OCI-LY1 (cell line): ENCODE measurements at regions not wholly inside any gene's neighbourhood (a gene's known extent, or its start where the extent isn't known, plus 50 kb on each side); places are given as distances from the start of the nearest gene placed in this dataset.
"Not testable (repeated sequence)": the region's sequence is repeated elsewhere in the genome, so short reads cannot be mapped to it uniquely, and the experiment has no call there.

Experiments
- H2AFZ ChIP-seq: fragments of 200-600 bp; sonication (generic), shearing (Covaris generic); 2 replicates; pipeline ENCODE4 v1.6.0; 2014; ENCODE audit warnings: antibody characterized with exemption, mild to moderate bottlenecking, low read length
- H3F3A ChIP-seq: fragments of 200-600 bp; sonication (generic), shearing (Covaris generic); 2 replicates; pipeline ENCODE4 v1.6.0; 2014; ENCODE audit warnings: mild to moderate bottlenecking, antibody characterized with exemption, low read length, moderate library complexity; ENCODE audit not compliant: insufficient read depth
- H3K27ac ChIP-seq: fragments of 200-600 bp; sonication (generic); 2 replicates; pipeline ENCODE4 v1.5.1; 2014; ENCODE audit warnings: low read length, mixed run types, mild to moderate bottlenecking, low read depth; ENCODE audit not compliant: poor library complexity, severe bottlenecking
- H3K27me3 ChIP-seq: fragments of 200-600 bp; sonication (generic); 2 replicates; pipeline ENCODE4 v1.6.0; 2014; ENCODE audit warnings: antibody characterized with exemption, mild to moderate bottlenecking, low read length, moderate library complexity; ENCODE audit not compliant: insufficient read depth
- H3K36me3 ChIP-seq: fragments of 200-600 bp; sonication (generic); 2 replicates; pipeline ENCODE4 v1.6.1; 2014; ENCODE audit warnings: mild to moderate bottlenecking, antibody characterized with exemption, low read length, moderate library complexity, mixed read lengths; ENCODE audit not compliant: insufficient read depth
- H3K4me1 ChIP-seq: fragments of 200-600 bp; sonication (generic); 2 replicates; pipeline ENCODE4 v1.5.1; 2014; ENCODE audit warnings: mild to moderate bottlenecking, low read length, moderate library complexity; ENCODE audit not compliant: insufficient read depth, severe bottlenecking
- H3K4me2 ChIP-seq: fragments of 200-600 bp; sonication (generic), shearing (Covaris generic); 2 replicates; pipeline ENCODE4 v1.6.1; 2014; ENCODE audit warnings: low read length
- H3K4me3 ChIP-seq: fragments of 200-600 bp; sonication (generic); 2 replicates; pipeline ENCODE4 v1.5.1; 2014; ENCODE audit warnings: low read length, low read depth, mild to moderate bottlenecking, mixed read lengths; ENCODE audit not compliant: poor library complexity, severe bottlenecking
- H3K79me2 ChIP-seq: fragments of 200-600 bp; shearing (Covaris generic); 2 replicates; pipeline ENCODE4 v1.6.1; 2016; ENCODE audit warnings: mixed run types, low read length, mixed read lengths; ENCODE audit not compliant: insufficient read depth
- H3K9ac ChIP-seq: fragments of 200-600 bp; sonication (generic), shearing (Covaris generic); 2 replicates; pipeline ENCODE4 v1.6.1; 2014; ENCODE audit warnings: mild to moderate bottlenecking, low read length, mixed read lengths
- H3K9me2 ChIP-seq: fragments of 200-600 bp; sonication (generic), shearing (Covaris generic); 2 replicates; pipeline ENCODE4 v1.6.1; 2014; ENCODE audit warnings: low read depth, mild to moderate bottlenecking, low read length, mixed read lengths
- H3K9me3 ChIP-seq: fragments of 200-600 bp; shearing (Covaris generic); 2 replicates; pipeline ENCODE4 v1.6.1; 2014; ENCODE audit warnings: low read length, mixed read lengths
- H4K20me1 ChIP-seq: fragments of 200-600 bp; sonication (generic), shearing (Covaris generic); 2 replicates; pipeline ENCODE4 v1.6.0; 2016; ENCODE audit warnings: mild to moderate bottlenecking, low read length; ENCODE audit not compliant: insufficient read depth
- CTCF ChIP-seq: fragments of 200-600 bp; sonication (generic), shearing (Covaris generic); IDR thresholded peaks from 2 replicates; pipeline ENCODE4 v1.5.1; 2017; ENCODE audit warnings: mild to moderate bottlenecking, antibody characterized with exemption, low read length, moderate library complexity, mixed read lengths
- EZH2 ChIP-seq: fragments of 200-600 bp; sonication (generic), shearing (Covaris generic); IDR thresholded peaks from 2 replicates; pipeline ENCODE4 v1.8.0; 2017; ENCODE audit warnings: borderline replicate concordance, mixed run types, mild to moderate bottlenecking, antibody characterized with exemption, low read length, moderate library complexity, mixed read lengths

DNA sequence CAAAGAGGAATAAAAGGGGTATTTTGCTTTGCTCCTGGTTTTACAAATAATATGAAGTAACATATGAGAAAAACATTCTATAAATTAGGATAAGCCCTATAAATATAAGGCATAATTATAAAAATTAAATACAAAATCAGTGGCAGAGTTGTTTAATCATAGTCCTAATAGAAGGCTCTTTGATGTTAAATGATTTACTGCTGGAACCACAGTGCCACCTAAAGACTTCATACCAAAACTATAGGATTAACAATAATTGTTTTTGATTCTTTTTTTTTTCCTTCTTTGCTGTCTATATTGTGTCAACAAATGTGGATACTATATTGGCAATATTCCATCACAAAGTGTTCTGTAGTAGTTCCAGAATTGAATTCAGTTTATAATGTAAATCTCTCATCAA, 837.7 kb upstream of the SLC39A10 start:
- no peak overlapping the region for H2AFZ ChIP-seq
- H4K20me1 ChIP-seq, result no peaks in the 10 kb centered on the region
- no peaks in the 10 kb centered on the region for H3K36me3 ChIP-seq
- no peak overlapping the region for H3K4me3 ChIP-seq
- no peaks in the 10 kb centered on the region for H3K9me3 ChIP-seq
- no peak overlapping the region for H3K27ac ChIP-seq
- H3K9ac ChIP-seq, result no peak overlapping the region
- no peaks in the 10 kb centered on the region for H3F3A ChIP-seq
- TF ChIP-seq CTCF, result peak; percentile 24; the same call in 1 of the 2 replicates
- no peak for TF ChIP-seq EZH2
- H3K27me3 ChIP-seq, result no peaks in the 10 kb centered on the region
- no peaks in the 10 kb centered on the region for H3K4me1 ChIP-seq
- H3K4me2 ChIP-seq, result no peak overlapping the region
- no peaks in the 10 kb centered on the region for H3K9me2 ChIP-seq
- no peaks in the 10 kb centered on the region for H3K79me2 ChIP-seq

DNA sequence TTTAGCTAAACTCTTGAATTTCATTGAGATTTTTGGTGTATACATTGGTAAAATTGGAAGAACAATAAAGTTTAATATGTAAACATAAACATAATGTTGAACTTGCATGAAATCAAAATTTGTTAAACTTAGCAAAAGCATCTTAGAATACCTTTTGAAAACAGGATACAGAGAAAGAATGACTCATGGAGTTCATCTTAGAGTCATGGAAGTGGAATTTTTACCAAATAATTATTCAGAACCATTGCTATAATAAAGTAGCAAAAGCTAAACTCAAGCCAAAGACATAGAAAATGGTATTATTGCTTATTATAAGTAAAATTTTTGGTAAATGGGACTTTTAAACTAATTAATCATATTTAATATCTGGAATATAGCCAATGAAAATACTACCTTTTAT, 841.6 kb upstream of the SLC39A10 start:
- no peaks in the 10 kb centered on the region for H3K79me2 ChIP-seq
- no peaks in the 10 kb centered on the region for H3K9me3 ChIP-seq
- no peaks in the 10 kb centered on the region for H3K36me3 ChIP-seq
- H3K4me3 ChIP-seq, result no peak overlapping the region
- no peaks in the 10 kb centered on the region for H3K27me3 ChIP-seq
- H3K4me2 ChIP-seq, result no peak overlapping the region
- H3K4me1 ChIP-seq, result no peaks in the 10 kb centered on the region
- H2AFZ ChIP-seq, result no peak overlapping the region
- H3F3A ChIP-seq, result no peaks in the 10 kb centered on the region
- H4K20me1 ChIP-seq, result no peaks in the 10 kb centered on the region
- no peaks in the 10 kb centered on the region for H3K9me2 ChIP-seq
- H3K9ac ChIP-seq, result no peak overlapping the region
- H3K27ac ChIP-seq, result no peak overlapping the region
- TF ChIP-seq CTCF, result no peak
- no peak for TF ChIP-seq EZH2

DNA sequence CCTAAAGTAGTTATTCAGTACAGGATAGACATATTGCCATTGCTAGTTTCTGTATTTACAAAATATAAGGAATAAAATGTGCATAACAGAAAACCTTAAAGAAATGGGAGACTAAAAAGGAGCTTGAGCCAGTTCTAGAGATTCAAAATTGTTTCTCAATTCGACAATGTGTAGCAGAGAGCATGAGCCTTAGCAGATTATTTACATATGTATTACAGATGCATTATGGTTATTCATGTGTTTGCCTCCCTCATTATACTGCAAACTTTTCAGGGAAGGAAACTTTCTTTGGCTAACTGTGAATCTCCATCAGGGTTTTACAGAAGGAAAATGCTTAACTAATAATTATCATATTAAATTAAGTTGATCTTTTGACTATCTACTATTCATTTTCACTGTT, 854.4 kb upstream of the SLC39A10 start:
- Histone ChIP-seq H3K4me3 (no peak overlapping the region), H3K4me1 (no peaks in the 10 kb centered on the region), H3K9me2 (no peaks in the 10 kb centered on the region), H3K4me2 (no peak overlapping the region), H3K27me3 (no peaks in the 10 kb centered on the region), H4K20me1 (no peaks in the 10 kb centered on the region), H3K9ac (no peak overlapping the region), H3F3A (no peaks in the 10 kb centered on the region), H2AFZ (no peak overlapping the region), H3K36me3 (no peaks in the 10 kb centered on the region), H3K79me2 (no peaks in the 10 kb centered on the region), H3K9me3 (no peaks in the 10 kb centered on the region), H3K27ac (no peak overlapping the region)
- TF ChIP-seq CTCF, result no peak
- no peak for TF ChIP-seq EZH2

- not testable (repeated sequence) for H4K20me1 ChIP-seq, H3K9me3 ChIP-seq, H3K27me3 ChIP-seq, H3K36me3 ChIP-seq, H2AFZ ChIP-seq, H3F3A ChIP-seq, H3K4me2 ChIP-seq, H3K79me2 ChIP-seq, H3K4me3 ChIP-seq, H3K9ac ChIP-seq, H3K4me1 ChIP-seq, H3K27ac ChIP-seq, H3K9me2 ChIP-seq
Measured at GRCh38 chr2:194787071-194787470, 870.0 kb upstream of the SLC39A10 start.

DNA sequence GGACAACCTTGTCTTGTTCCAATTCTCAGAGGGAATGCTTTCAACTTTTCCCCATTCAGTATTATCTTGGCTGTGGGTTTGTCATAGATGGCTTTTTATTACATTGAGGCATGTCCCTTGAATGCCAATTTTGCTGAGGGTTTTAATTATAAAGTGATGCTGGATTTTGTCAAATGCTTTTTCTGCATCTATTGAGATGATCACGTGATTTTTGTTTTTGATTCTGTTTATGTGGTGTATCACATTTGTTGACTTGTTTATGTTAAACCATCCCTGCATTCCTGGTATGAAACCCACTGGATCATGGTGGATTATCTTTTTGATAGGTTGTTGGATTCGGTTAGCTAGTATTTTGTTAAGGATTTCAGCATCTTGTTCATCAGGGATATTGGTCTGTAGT, 885.6 kb upstream of the SLC39A10 start:
- not testable (repeated sequence) for H3K9me2 ChIP-seq, H2AFZ ChIP-seq, H3K4me2 ChIP-seq, H3K27me3 ChIP-seq, H4K20me1 ChIP-seq, H3K27ac ChIP-seq, H3K4me1 ChIP-seq, H3K79me2 ChIP-seq, H3F3A ChIP-seq, H3K4me3 ChIP-seq, H3K9ac ChIP-seq, H3K36me3 ChIP-seq, H3K9me3 ChIP-seq
